SU-DHL-6 (cell line): ENCODE measurements at regions not wholly inside any gene's neighbourhood (a gene's known extent, or its start where the extent isn't known, plus 50 kb on each side); places are given as distances from the start of the nearest gene placed in this dataset.

Experiments used
- CTCF ChIP-seq: fragments of 200-600 bp; sonication (generic); IDR thresholded peaks from one replicate; pipeline ENCODE4 v1.5.1; 2017; ENCODE audit warnings: antibody characterized with exemption, mild to moderate bottlenecking, low read length, moderate library complexity; ENCODE audit not compliant: insufficient read depth, poor library complexity, severe bottlenecking
- EZH2phosphoT487 ChIP-seq: fragments of 200-600 bp; sonication (generic), shearing (Covaris generic); conservative IDR thresholded peaks from 2 replicates; pipeline ENCODE4 v1.6.1; 2018; ENCODE audit warnings: mild to moderate bottlenecking, antibody characterized with exemption, low read length, moderate library complexity, mixed read lengths

GRCh38 chr16:64857411-64857810, 264.5 kb downstream of the CDH11 start:
- no peak for TF ChIP-seq CTCF
- TF ChIP-seq EZH2phosphoT487 = no peak
